H9 (cell line): ENCODE measurements at regions not wholly inside any gene's neighbourhood (a gene's known extent, or its start where the extent isn't known, plus 50 kb on each side); places are given as distances from the start of the nearest gene placed in this dataset.

Experiments used
- DNase-seq: peaks from one replicate; pipeline ENCODE4 v3.0.0-alpha.2; 2017
- H2AFZ ChIP-seq: one replicate; pipeline ENCODE4 v1.6.1; 2013; ENCODE audit warnings: mild to moderate bottlenecking, low read length, control low read depth, moderate library complexity
- H2AK5ac ChIP-seq: 2 replicates; pipeline ENCODE4 v1.6.1; 2013; ENCODE audit warnings: low read length, control low read depth, mixed read lengths; ENCODE audit not compliant: insufficient read length
- H2BK120ac ChIP-seq: one replicate; pipeline ENCODE4 v1.6.1; 2013; ENCODE audit warnings: low read depth, mild to moderate bottlenecking, low read length, control low read depth, inconsistent platforms; ENCODE audit not compliant: poor library complexity, severe bottlenecking
- H2BK12ac ChIP-seq: 2 replicates; pipeline ENCODE4 v1.6.1; 2013; ENCODE audit warnings: low read length, control low read depth, mixed read lengths, low read depth; ENCODE audit not compliant: insufficient read length
- H2BK15ac ChIP-seq: 2 replicates; pipeline ENCODE4 v1.6.1; 2013; ENCODE audit warnings: low read depth, low read length, control low read depth
- H2BK20ac ChIP-seq: one replicate; pipeline ENCODE4 v1.6.1; 2013; ENCODE audit warnings: low read depth, mild to moderate bottlenecking, low read length, control low read depth, inconsistent platforms; ENCODE audit not compliant: poor library complexity, severe bottlenecking
- H2BK5ac ChIP-seq: 2 replicates; pipeline ENCODE4 v1.6.1; 2013; ENCODE audit warnings: low read length, control low read depth, mixed read lengths; ENCODE audit not compliant: insufficient read length
- H3K14ac ChIP-seq: 2 replicates; pipeline ENCODE4 v1.6.1; 2013; ENCODE audit warnings: low read length, control low read depth; ENCODE audit not compliant: insufficient read depth
- H3K18ac ChIP-seq: 2 replicates; pipeline ENCODE4 v1.6.1; 2013; ENCODE audit warnings: low read depth, mild to moderate bottlenecking, mixed read lengths, low read length, control low read depth; ENCODE audit not compliant: insufficient read length
- H3K23ac ChIP-seq: 2 replicates; pipeline ENCODE4 v1.6.1; 2013; ENCODE audit warnings: low read length, control low read depth, mixed read lengths, low read depth; ENCODE audit not compliant: insufficient read length
- H3K23me2 ChIP-seq: 2 replicates; pipeline ENCODE4 v1.6.1; 2013; ENCODE audit warnings: low read depth, mild to moderate bottlenecking, mixed read lengths, low read length, control low read depth; ENCODE audit not compliant: insufficient read length, poor library complexity, severe bottlenecking
- H3K27ac ChIP-seq: 2 replicates; pipeline ENCODE4 v1.5.1; 2013; ENCODE audit warnings: low read length, control low read depth, mixed read lengths, low read depth; ENCODE audit not compliant: insufficient read length
- H3K27me3 ChIP-seq: 2 replicates; pipeline ENCODE4 v1.6.1; 2013; ENCODE audit warnings: low read length, control low read depth, inconsistent platforms; ENCODE audit not compliant: insufficient read depth
- H3K4ac ChIP-seq: 2 replicates; pipeline ENCODE4 v1.6.1; 2013; ENCODE audit warnings: low read depth, mild to moderate bottlenecking, control low read depth, inconsistent platforms, low read length, moderate library complexity
- H3K4me1 ChIP-seq: 2 replicates; pipeline ENCODE4 v1.6.1; 2013; ENCODE audit warnings: low read length, control low read depth, inconsistent platforms; ENCODE audit not compliant: insufficient read depth
- H3K4me2 ChIP-seq: 2 replicates; pipeline ENCODE4 v1.6.1; 2013; ENCODE audit warnings: low read length, control low read depth, mixed read lengths; ENCODE audit not compliant: insufficient read length, insufficient read depth
- H3K56ac ChIP-seq: 2 replicates; pipeline ENCODE4 v1.6.1; 2013; ENCODE audit warnings: low read depth, mild to moderate bottlenecking, mixed read lengths, low read length, control low read depth; ENCODE audit not compliant: insufficient read length
- H3K79me1 ChIP-seq: 2 replicates; pipeline ENCODE4 v1.6.1; 2013; ENCODE audit warnings: low read depth, mild to moderate bottlenecking, moderate library complexity, low read length, control low read depth, inconsistent platforms; ENCODE audit not compliant: insufficient read depth, poor library complexity, severe bottlenecking
- H3K79me2 ChIP-seq: 2 replicates; pipeline ENCODE4 v1.6.1; 2013; ENCODE audit warnings: low read length, control low read depth, inconsistent platforms; ENCODE audit not compliant: insufficient read depth
- H3K9ac ChIP-seq: 2 replicates; pipeline ENCODE4 v1.6.1; 2013; ENCODE audit warnings: low read length, control low read depth, mixed read lengths; ENCODE audit not compliant: insufficient read length; ENCODE audit errors: extremely low read depth
- H3K9me3 ChIP-seq: one replicate; pipeline ENCODE4 v1.6.1; 2013; ENCODE audit warnings: low read depth, low read length, inconsistent platforms; ENCODE audit not compliant: control insufficient read depth
- H3T11ph ChIP-seq: one replicate; pipeline ENCODE4 v1.6.1; 2013; ENCODE audit warnings: mild to moderate bottlenecking, low read length, control low read depth, inconsistent platforms
- H4K20me1 ChIP-seq: one replicate; pipeline ENCODE4 v1.6.1; 2013; ENCODE audit not compliant: control insufficient read depth, insufficient read length, insufficient read depth
- H4K5ac ChIP-seq: 2 replicates; pipeline ENCODE4 v1.6.1; 2013; ENCODE audit warnings: low read depth, mild to moderate bottlenecking, mixed read lengths, low read length, control low read depth; ENCODE audit not compliant: insufficient read length
- H4K8ac ChIP-seq: replicated peaks from 2 replicates; pipeline ENCODE4 v1.6.1; 2013; ENCODE audit warnings: low read length, control low read depth, mixed read lengths, low read depth; ENCODE audit not compliant: insufficient read length
- H4K91ac ChIP-seq: 2 replicates; pipeline ENCODE4 v1.6.1; 2013; ENCODE audit warnings: low read depth, mild to moderate bottlenecking, moderate library complexity, mixed read lengths, low read length, control low read depth; ENCODE audit not compliant: insufficient read length
- H3K27ac Mint-ChIP-seq, 3 experiments: 2 replicates in 2 of 3; 3 replicates in 1 of 3; pipeline ENCODE4 v1.8.0; 2020 to 2021; ENCODE audit warnings: mixed read lengths in 3 of 3, mild to moderate bottlenecking in 1 of 3, moderate library complexity in 1 of 3
- H3K27me3 Mint-ChIP-seq: 2 replicates; pipeline ENCODE4 v1.8.0; 2021; ENCODE audit warnings: low read depth, mild to moderate bottlenecking, moderate library complexity, mixed read lengths
- H3K36me3 Mint-ChIP-seq, 3 experiments: 2 replicates in 2 of 3; 3 replicates in 1 of 3; pipeline ENCODE4 v1.8.0; 2020 to 2021; ENCODE audit warnings: low read depth in 3 of 3, mixed read lengths in 3 of 3; ENCODE audit not compliant: insufficient read depth in 1 of 3
- H3K4me1 Mint-ChIP-seq, 2 experiments: 2 replicates each; pipeline ENCODE4 v1.8.0; 2020; ENCODE audit warnings: mixed read lengths in 2 of 2
- H3K4me3 Mint-ChIP-seq, 2 experiments: 2 replicates in 1 of 2; 3 replicates in 1 of 2; pipeline ENCODE4 v1.8.0; 2020 to 2021; ENCODE audit warnings: mild to moderate bottlenecking in 2 of 2, mixed read lengths in 2 of 2, moderate library complexity in 1 of 2
- H3K9me3 Mint-ChIP-seq, 2 experiments: 2 replicates in 1 of 2; 3 replicates in 1 of 2; pipeline ENCODE4 v1.8.0; 2020; ENCODE audit warnings: mild to moderate bottlenecking in 2 of 2, mixed read lengths in 2 of 2, moderate library complexity in 1 of 2
- WGBS: extraction: QIAGEN DNeasy Blood & Tissue Kit; methylation state at CpG from one replicate; pipeline ENCODE4 v1.1.7; 2013; ENCODE audit warnings: missing lambda C conversion rate, low lambda C conversion rate, mixed read lengths; ENCODE audit not compliant: insufficient read length; ENCODE audit errors: extremely low coverage; 5-methylcytosine and 5-hydroxymethylcytosine counted together
- TF ChIP-seq, protein P1 (sequence below): fragments of 200-600 bp; sonication (generic); conservative IDR thresholded peaks from 3 replicates; pipeline ENCODE4 v1.8.0; 2021; ENCODE audit warnings: antibody characterized with exemption, mild to moderate bottlenecking

DNA sequence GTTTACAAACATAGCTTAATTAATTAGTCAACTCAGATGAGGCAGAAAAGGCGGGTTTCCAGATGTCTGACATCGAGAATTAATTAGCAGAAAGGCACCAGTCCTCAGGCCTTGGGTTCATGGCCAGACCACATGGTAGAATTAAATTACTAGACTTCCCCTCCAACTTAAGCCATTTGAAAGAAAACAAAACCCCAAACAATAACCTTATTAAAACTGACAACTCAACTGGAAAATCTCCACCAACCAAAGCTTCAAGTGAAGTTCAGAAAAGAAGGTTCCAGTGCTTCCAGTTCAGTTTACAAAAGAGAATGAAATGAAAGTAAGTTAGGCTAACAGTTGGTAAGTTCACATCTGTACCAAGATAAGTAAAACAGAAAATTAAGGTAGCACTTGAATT is 349.5 kb downstream of the GRIN2B start:
- H3K27me3 ChIP-seq = no peaks in the 10 kb centered on the region
- H4K20me1 ChIP-seq = no peaks in the 10 kb centered on the region
- no peak overlapping the region for H2BK20ac ChIP-seq
- H3K23me2 ChIP-seq = no peaks in the 10 kb centered on the region
- H2BK120ac ChIP-seq = no peak overlapping the region
- H4K91ac ChIP-seq = no peak overlapping the region
- no peak overlapping the region for H3K27ac ChIP-seq
- H3K23ac ChIP-seq = no peak overlapping the region
- no peaks in the 10 kb centered on the region for H3K9me3 Mint-ChIP-seq
- H3K27me3 Mint-ChIP-seq = peaks cover 1% of the 10 kb centered on the region; the same call in 1 of the 2 replicates
- no peak overlapping the region for H2BK12ac ChIP-seq
- no peak overlapping the region for H3K27ac Mint-ChIP-seq
- TF ChIP-seq, protein P1, sequence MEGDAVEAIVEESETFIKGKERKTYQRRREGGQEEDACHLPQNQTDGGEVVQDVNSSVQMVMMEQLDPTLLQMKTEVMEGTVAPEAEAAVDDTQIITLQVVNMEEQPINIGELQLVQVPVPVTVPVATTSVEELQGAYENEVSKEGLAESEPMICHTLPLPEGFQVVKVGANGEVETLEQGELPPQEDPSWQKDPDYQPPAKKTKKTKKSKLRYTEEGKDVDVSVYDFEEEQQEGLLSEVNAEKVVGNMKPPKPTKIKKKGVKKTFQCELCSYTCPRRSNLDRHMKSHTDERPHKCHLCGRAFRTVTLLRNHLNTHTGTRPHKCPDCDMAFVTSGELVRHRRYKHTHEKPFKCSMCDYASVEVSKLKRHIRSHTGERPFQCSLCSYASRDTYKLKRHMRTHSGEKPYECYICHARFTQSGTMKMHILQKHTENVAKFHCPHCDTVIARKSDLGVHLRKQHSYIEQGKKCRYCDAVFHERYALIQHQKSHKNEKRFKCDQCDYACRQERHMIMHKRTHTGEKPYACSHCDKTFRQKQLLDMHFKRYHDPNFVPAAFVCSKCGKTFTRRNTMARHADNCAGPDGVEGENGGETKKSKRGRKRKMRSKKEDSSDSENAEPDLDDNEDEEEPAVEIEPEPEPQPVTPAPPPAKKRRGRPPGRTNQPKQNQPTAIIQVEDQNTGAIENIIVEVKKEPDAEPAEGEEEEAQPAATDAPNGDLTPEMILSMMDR = no peak
- H3K4me3 Mint-ChIP-seq = no peak overlapping the region
- H3K79me2 ChIP-seq = no peaks in the 10 kb centered on the region
- no peaks in the 10 kb centered on the region for H3K36me3 Mint-ChIP-seq
- H3K4me1 ChIP-seq = no peaks in the 10 kb centered on the region
- WGBS = no CpG with 5 or more reads among the region's 2 CpGs
- no peaks in the 10 kb centered on the region for H3K79me1 ChIP-seq
- H3K4ac ChIP-seq = no peak overlapping the region
- no peak overlapping the region for H2AK5ac ChIP-seq
- no peak for DNase-seq
- H3K9me3 ChIP-seq = no peaks in the 10 kb centered on the region
- no peaks in the 10 kb centered on the region for H3K4me1 Mint-ChIP-seq
- no peak overlapping the region for H2BK15ac ChIP-seq
- H4K5ac ChIP-seq = no peak overlapping the region
- no peak overlapping the region for H2BK5ac ChIP-seq
- H3K14ac ChIP-seq = no peak overlapping the region
- no peak overlapping the region for H3K56ac ChIP-seq
- no peak overlapping the region for H4K8ac ChIP-seq
- H3K18ac ChIP-seq = no peak overlapping the region
- H3K9ac ChIP-seq = no peak overlapping the region
- no peak overlapping the region for H3T11ph ChIP-seq
- H2AFZ ChIP-seq = no peak overlapping the region
- no peak overlapping the region for H3K4me2 ChIP-seq
